HCT116 (cell line): ENCODE measurements at regions not wholly inside any gene's neighbourhood (a gene's known extent, or its start where the extent isn't known, plus 50 kb on each side); places are given as distances from the start of the nearest gene placed in this dataset.

Source experiments
- EZH2 ChIP-seq: fragments of 200-600 bp; sonication (generic); IDR thresholded peaks from 2 replicates; pipeline ENCODE4 v1.6.1; 2017; ENCODE audit warnings: antibody characterized with exemption, mixed run types
- POLR2AphosphoS5 ChIP-seq: IDR thresholded peaks from 2 replicates; pipeline ENCODE4 v1.6.1; 2011; ENCODE audit warnings: mild to moderate bottlenecking, low read depth, low read length, moderate library complexity
- SP1 ChIP-seq: IDR thresholded peaks from 2 replicates; pipeline ENCODE4 v1.6.1; 2012; ENCODE audit warnings: low read depth
- SRF ChIP-seq: IDR thresholded peaks from 2 replicates; pipeline ENCODE4 v1.6.1; 2012; ENCODE audit warnings: low read depth
- TF ChIP-seq, protein P1 (sequence below), 3 experiments: fragments of 200-600 bp in 1 of 3; sonication (generic) in 1 of 3; IDR thresholded peaks in 2 of 3; conservative IDR thresholded peaks in 1 of 3; 2 replicates each; pipeline ENCODE4 v1.5.1; 2012 to 2017; ENCODE audit warnings: low read depth in 2 of 3, low read length in 2 of 3, antibody characterized with exemption in 1 of 3, borderline replicate concordance in 1 of 3, control low read depth in 1 of 3, mild to moderate bottlenecking in 1 of 3, mixed read lengths in 1 of 3, mixed run types in 1 of 3, moderate library complexity in 1 of 3; ENCODE audit not compliant: insufficient read depth in 1 of 3
- TF ChIP-seq, protein P2 (sequence below): IDR thresholded peaks from 2 replicates; pipeline ENCODE4 v1.6.1; 2012

DNA sequence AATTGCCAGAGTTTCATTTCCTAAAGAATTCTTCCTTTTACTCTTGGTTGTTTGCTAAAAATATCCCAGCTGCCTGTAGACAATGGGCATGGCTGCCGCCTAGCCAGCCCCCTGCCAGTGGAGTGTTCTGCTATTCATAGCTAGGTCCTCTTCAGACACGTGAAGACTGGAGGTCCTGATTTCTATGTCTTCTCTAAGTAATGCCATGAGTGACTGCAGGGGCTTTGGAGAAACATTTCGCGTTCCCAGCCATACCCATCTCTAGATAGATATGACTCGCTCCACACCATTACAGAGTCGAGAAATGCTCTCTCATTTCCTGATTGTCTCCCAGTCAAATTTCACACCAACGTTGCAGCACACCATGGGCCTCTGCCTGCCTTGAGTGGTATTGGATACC lies 99.5 kb upstream of the BACE2 start:
- TF ChIP-seq SRF = no peak
- TF ChIP-seq, protein P1, sequence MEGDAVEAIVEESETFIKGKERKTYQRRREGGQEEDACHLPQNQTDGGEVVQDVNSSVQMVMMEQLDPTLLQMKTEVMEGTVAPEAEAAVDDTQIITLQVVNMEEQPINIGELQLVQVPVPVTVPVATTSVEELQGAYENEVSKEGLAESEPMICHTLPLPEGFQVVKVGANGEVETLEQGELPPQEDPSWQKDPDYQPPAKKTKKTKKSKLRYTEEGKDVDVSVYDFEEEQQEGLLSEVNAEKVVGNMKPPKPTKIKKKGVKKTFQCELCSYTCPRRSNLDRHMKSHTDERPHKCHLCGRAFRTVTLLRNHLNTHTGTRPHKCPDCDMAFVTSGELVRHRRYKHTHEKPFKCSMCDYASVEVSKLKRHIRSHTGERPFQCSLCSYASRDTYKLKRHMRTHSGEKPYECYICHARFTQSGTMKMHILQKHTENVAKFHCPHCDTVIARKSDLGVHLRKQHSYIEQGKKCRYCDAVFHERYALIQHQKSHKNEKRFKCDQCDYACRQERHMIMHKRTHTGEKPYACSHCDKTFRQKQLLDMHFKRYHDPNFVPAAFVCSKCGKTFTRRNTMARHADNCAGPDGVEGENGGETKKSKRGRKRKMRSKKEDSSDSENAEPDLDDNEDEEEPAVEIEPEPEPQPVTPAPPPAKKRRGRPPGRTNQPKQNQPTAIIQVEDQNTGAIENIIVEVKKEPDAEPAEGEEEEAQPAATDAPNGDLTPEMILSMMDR (IDR thresholded peaks at IDR 0.05 in 2 of 3, conservative IDR thresholded peaks at IDR 0.05 in 1 of 3; ENCODE audit: borderline replicate concordance in 1 of 3, insufficient read depth in 1 of 3, low read depth in 2 of 3, low read length in 2 of 3) = no peak
- no peak for TF ChIP-seq POLR2AphosphoS5
- TF ChIP-seq SP1 = no peak
- TF ChIP-seq, protein P2, sequence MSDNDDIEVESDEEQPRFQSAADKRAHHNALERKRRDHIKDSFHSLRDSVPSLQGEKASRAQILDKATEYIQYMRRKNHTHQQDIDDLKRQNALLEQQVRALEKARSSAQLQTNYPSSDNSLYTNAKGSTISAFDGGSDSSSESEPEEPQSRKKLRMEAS = no peak
- TF ChIP-seq EZH2 = no peak
